ELR (cell line): ENCODE measurements at regions not wholly inside any gene's neighbourhood (a gene's known extent, or its start where the extent isn't known, plus 50 kb on each side); places are given as distances from the start of the nearest gene placed in this dataset.

Experiments used
- DNase-seq: peaks from one replicate; pipeline ENCODE4 v3.0.0-alpha.2; 2015; ENCODE audit warnings: low read depth

DNA sequence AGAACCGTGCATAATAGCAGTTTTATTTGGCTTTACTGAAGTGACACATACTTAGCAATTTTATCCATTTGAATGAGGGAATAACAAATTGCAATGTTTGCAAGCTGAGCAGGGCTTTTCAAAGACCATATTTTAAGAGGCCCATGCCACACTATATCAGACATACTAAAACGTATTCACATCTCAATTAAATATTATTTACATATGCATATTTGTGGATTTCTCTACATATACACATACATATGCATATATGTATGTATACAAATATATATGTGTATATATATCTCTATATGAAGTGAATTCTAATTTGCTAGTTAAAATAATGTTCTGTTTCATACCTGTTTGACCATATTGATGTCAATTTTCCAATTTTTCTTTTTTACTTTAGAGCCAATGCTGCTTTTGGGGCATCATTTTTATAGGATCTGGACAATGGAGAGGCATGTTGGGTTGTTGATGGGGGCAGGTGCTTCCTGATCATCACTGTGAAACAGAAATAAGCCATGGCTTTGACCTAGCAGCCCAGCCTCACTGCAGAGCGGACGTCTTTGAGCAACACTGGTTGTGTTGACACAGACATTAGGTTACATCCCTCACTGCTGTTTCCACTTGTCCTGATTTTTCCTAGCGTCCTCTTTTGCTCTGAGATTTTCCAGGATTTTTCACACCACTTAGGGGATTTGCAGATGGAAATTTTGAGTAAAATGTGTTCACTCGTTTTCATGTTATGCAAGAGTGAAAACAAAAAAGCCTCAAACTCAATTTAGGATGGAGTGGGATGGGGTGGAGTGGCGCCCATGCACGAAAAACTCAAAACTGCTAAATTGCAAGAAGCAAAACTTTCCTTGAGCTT is 56.9 kb downstream of the RDH14 start:
- DNase-seq = no peak

DNA sequence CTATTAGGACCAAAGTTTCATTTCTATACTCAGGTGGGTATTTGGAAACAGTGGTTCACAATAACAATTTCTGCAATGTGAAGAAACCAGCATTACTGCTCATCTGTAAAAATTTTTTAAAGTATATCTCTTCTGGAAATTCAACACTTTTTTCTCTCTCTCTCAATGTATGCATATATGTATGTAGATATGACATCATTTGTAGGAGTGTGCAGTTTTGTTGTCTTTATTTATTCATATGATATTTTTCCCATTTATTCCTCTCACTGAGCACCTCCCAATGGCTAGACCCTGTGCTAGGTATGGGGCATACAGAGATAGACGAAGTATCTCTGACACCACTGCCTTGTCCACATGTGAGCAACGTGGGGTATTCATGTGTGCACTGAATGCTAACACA is 58.3 kb downstream of the RDH14 start:
- no peak for DNase-seq

DNA sequence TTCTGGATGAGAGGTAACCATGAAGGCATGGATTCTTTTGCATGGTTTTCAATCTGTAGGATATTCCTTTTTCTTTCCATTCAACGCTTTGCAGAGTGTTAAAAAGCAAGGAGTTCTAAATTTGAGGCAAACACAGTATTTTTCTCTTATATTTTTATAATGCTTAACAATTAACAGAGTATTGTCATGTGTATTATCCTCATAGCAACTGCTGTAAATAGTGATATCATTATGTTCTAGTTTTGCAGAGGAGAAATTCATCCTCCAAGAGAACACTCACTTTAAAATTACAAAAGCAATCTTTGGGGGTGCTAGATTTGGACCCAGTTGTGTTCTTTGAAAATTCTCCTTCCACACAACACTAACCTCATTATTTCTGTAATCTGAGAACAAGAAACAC is 58.7 kb downstream of the RDH14 start:
- DNase-seq = no peak

DNA sequence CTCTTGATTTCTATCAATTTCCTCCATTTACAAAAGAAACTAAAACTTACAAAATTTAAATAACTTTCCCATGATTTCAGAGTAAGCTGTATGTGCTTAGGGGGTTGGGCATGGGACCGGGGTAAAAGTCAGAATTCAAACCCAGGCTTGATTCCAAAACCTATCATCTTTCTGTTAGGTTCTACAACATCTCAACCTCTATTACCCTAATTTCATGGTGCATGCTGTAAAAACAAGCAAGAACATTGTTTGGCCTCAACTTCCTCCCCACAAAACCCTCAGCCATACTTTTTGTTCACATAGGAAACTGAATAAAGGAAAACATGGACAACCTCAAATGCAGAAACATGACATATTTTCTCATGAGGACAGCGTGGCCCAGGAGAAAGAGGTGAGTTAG is 59.3 kb downstream of the RDH14 start:
- DNase-seq = no peak

DNA sequence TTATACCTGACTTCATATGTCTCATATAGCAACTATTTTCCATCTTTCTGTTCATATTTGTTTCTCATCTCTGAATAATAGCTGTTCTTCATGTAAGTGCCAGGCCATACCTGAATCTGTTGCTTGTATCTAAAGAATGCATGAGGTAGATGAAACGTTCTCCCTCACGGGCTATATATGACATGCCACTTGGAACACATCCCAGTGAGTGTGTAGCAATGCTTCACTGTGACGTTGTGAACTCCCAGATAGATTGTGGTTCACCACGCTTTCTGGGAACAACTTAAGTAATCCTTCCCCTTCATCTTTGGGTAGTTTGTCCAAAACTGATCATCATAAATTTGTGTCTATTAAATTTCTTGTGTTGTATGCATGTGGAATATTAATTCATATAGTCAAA is 60.1 kb downstream of the RDH14 start:
- DNase-seq = peak; percentile 35

DNA sequence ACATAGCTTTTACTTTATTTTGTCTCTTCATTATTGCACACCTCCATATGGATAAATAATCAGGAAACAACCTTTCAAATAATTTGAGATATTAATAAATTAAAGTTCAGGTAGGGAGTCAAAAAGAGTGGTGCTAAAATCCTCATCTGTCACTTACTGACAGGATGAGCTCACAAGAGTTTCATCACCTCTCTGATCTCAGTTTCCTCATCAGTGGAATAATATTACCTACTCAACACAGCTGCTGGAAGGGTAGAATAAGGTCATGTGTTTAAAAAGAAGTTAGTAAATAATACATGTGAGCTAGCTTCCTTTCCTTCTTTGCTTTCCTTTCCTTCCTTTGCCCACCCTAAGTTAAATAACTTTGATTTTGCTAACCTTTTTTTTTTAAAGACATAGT is 61.9 kb downstream of the RDH14 start:
- no peak for DNase-seq

DNA sequence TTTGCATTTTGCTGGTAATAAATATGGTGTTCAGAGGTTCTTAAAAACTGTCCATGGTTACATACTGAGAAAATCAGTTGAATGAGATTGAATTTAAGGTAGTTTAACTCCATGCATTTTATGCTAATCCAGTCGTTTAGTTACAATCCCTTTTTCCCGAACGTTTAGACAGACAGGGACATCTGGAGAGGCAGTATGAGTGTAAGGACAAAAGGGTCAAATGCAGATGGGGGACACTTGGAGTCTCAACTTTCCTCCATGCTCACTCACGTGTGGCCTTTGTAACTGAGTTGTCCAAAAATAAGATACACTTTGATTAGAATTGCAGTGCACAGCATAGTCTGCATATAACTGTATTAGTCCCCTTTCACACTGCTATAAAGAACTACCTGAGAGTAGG is 63.9 kb downstream of the RDH14 start:
- no peak for DNase-seq

DNA sequence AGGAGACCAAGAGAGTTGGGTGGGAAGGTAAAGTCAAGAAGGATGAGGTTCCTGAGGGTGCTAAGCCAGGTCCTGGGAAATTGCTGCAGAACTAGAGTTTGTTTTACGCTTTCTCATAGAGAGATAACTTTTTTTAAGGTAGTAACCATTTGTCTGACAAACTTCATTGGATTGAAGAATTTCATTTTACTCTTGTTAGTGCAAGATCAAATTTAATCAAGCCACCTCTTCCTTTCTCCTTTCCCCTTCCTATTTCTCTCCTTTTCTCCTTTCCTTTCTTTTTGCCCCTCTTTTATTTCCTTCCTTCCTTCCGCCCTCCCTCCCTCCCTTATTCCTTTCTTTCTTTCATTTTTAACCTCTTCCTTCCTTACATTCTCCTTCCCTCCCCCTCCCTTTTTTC is 65.4 kb downstream of the RDH14 start:
- no peak for DNase-seq

DNA sequence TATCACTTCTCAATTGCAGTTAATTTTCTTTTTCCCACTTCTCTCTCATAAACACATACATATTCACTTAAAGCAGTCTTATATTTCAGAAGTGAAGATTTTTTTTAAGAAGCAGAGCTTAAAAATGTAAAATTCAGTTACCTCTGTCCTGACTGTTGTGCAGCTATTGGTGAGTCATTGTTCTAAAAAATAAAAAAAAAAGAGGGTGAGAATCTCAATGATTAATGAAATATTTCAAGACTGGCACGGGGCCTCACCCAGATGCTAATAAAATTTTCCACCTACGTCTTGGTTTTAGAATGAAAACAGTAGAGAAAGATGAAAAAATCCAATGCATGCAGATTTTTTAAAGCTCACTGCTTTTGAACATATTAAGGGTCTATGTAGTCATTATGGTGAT is 67.7 kb downstream of the RDH14 start:
- DNase-seq = no peak

DNA sequence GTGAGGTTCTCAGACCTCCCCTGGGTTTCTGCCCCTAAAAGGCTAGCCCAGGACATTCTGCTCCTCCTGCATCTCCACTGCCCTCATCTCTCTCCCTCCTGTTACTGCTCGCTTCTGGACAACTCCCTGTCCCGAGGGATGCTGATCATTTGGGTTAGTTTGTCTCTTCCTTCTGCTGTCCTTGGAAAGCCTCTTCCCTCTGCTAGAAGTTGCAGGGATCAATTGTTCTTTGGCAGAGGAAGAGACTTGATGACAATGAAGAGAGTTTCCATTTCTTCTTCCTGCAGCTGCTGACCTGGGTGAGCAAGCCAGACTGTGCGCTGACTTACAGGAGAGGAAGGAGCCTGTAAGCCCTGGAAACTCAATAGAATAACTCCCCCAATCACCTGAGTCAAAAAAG is 68.9 kb downstream of the RDH14 start:
- DNase-seq = no peak

DNA sequence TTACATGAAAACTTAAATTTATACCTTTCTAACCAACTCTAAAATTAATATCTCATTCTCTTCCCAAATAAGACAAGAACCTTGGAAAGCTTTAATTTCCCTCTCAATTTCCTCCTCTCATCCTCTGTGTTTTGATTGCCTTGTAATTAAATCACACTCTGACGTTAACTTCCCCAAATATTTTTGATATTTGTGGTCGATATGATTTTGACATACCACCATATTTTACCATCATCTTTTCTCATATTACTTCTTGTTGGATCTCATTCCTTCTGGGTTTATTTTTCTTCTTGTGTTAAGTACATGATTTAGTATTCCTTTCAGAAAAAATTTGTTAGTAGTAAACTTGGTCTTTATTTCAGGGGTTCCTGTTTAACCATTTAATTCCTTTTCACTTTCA is 69.6 kb downstream of the RDH14 start:
- no peak for DNase-seq

DNA sequence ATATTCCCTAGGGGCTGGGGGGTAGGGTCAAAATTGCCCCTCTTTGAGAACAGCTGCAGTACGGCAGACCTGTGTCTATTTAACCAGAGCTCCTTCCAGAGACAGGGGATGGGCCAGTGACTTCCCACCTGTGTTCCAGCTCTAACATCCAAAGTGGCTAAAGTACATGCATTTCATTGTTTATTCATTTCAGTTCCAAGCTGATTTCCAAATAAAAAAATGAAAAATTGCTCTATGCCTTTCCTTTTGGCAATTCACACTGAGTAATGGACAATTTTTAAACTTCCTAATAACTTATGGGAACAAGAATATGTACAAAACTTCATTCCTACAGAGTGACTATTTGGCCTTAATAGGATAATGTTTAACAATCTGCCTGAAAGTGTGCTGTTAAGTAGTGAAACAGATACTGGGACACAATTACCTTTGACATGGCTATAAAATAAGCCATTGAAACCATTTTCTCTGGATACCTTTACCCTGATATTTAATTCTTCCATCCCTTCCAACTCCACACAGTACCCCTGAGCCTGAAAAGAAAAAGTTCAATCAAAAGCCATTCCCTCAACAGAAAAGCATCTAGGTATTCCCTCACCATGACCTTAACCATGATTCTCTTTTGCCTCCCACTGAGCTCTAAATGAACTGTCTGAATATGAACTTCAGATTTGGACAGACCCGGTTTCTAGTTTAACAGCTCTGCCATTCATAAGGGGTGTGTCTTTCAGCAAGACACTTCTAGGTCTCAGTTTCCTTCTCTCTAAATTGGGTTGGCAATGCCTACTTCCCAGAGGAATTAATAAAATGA is 73.1 kb downstream of the RDH14 start:
- no peak for DNase-seq

DNA sequence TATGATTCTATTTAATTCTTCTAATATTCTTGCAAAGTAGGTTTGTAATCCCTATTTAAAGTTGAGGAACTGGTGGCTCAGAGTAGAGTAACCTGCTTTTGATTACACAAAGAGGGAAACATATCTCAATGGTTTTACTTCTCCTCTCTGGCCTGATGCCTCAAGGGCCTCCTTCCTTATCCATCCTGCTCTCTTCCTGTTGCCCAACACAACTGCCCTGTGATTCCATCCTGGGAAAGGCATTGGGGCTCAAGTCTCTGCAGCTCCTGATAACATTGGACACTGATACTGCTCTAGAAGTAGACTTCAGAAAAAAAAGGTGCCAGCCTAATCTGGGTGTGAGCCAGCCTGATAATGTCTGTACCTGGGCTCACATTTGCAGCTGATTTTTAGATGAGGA is 75.8 kb downstream of the RDH14 start:
- no peak for DNase-seq

DNA sequence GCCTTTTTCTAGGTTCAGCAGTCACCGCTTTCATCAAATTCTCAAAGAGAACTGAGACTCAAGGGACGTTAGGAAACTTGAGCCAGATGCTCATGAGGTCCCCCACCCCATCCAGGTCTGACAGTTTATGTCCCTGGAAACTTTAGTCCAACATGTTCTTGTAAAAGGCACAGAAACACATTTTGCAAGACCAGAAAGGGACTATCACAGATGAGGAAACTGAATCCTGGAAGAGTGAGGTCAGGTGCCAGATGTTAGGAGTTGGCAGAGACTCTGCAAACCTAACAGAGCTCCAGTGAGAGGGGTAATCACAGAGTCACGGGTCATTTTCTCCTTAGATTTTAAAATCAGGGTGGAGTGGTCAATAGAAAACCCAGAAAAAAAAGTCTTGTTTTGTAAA is 76.6 kb downstream of the RDH14 start:
- no peak for DNase-seq

DNA sequence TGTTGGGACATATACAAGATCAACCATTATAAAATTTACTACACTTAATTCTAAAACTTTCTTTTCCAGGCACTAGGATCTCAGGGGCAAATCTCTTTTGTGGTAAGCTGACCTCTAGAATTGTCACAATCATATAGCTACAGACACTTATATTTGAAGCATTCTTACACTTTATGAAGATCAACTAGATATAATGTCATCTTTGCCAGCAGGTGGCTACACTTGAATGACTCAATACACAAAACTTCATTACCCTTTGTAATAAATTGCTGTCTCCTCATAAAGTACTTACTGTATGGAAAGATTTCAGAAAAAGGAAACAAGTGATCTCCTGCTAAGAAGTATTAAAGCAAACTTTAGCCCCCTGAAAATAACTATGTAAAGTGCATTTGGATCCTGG is 77.8 kb downstream of the RDH14 start:
- DNase-seq = peak; percentile 30

DNA sequence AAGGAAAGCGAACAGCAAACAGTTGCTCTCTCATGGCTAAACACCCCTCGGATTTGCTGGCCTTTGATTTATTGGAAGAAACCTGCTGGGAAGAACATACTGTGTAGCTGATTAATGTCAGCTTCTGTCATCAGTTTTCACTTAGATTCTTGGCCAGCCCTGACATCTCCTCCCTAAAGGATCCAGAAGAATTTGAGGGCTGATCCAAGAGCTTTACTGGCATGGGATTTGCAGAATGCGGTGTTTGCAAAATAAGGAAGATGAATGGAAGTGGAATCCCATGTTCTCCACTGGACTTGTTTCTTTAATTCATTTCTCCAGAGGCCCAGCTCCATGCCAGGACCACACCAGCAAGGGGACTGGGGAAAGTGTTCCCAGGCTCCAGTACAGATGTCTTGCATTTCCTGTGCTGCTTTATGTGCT is 80.5 kb downstream of the RDH14 start:
- DNase-seq = no peak

DNA sequence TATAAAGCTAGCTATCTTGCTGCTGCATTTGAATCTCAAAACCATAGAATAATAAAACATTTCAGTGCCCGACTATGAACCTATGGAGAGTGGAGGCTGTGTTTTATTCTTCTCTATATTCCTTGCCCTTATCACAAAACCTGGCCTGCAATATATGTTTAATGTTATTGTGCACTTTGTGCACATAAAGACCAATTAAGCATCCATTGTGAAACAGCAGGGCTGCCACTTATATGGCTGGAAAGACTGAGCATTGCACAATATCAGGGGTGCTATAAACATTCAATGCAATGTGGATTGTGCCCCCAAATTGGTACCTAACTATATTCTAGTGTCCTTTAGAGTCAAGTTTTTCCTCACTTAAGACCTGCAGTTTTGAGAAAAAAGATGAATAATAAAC is 83.2 kb downstream of the RDH14 start:
- DNase-seq = no peak

DNA sequence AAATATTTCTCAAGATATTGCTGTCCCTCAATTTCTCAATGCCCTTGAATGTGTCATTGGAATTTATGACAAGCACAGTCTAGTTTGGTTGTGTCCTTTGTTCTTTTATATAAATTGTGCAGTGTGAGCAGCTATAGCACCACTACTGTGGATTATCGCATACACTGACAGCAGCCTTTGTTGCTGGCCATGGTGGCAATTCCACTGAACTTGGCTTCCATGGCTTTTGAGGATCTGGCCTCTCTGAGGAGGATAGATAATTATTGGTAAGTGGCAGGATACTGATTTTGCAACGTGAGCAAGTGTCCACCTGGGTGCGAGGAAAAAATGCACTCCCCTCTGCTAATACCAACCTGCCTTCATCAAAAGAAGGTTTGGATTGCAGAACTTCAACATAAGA is 84.0 kb downstream of the RDH14 start:
- no peak for DNase-seq

DNA sequence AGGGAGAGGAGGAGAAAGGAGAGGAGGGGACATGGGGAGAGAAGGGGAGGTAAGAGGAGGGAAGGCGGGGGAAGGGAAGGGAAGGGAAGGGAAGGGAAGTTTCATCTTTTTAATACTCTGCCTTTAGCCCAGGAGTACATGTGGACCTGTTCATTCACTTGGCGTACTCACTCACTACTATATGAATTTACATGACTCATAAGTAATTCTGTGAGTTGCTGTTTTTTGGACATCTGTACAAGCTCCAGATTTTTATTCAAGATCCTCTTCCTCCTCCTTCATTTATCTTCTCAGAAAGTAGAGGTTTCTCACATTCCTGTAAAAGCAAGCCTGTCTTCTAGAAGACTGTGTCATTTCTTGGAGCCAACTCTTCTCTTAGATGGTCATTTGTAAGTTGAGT is 84.6 kb downstream of the RDH14 start:
- DNase-seq = no peak

DNA sequence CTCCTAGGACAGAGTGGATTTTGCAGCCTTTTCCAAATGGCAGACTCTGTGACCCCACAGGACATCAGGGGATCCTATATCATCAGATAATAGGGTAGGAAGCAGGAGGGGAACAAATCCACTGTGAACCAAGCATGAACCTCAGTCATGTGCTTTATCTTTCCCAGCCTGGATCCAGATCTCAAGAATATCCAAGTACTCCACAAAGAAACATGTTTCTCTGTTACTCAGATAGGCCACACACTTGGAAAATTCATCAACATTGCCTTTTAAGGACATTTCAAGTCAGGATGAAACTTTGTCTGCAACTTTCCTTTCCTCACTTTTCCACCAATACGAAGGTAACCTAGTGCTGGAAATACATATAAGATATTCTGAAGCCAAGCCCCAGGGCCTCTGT is 85.8 kb downstream of the RDH14 start:
- no peak for DNase-seq

DNA sequence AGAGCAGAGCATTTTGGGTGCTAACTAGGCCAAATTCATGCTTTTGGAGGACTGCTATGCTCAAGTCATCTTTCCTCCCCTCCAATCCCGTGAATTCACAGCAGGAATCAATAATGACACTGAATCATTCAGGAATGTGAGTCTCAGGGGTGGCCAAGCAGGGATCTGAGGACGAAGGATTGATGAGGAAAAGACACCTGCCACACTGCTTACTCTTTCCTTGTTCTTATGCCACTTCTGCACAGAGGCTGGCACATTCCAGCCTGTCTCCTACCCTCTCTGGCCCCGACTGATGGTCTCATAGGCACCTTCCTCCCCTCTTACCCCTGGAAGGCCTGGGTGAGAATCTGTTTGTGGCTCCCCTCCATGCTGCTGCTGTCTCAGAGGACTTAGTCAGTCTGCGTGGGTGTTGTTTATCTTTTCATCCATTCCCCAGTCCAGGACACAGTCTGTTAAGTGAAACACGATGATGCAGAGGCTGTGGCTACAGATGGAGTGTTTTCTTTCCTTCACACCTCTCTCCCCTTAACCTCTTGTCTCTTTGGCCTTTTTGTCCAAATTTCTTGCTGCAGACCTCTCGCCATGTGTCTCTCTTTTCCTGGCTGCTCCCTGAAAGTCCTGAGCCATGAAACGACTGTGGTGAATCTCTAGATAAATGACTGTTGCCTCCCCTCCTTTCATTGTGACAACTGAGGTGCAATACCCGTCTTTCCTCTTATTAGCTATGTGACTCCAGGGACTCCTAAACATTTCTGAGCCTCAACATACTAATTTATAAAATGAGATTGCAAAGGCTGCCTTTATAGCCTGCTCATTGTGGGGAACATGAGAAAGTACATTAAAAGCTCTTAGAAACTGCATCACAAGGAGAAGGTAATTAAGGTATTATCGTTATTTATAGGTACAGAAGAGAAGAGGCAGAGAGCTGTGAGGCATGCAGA is 86.9 kb downstream of the RDH14 start:
- peak; percentile 87 for DNase-seq

DNA sequence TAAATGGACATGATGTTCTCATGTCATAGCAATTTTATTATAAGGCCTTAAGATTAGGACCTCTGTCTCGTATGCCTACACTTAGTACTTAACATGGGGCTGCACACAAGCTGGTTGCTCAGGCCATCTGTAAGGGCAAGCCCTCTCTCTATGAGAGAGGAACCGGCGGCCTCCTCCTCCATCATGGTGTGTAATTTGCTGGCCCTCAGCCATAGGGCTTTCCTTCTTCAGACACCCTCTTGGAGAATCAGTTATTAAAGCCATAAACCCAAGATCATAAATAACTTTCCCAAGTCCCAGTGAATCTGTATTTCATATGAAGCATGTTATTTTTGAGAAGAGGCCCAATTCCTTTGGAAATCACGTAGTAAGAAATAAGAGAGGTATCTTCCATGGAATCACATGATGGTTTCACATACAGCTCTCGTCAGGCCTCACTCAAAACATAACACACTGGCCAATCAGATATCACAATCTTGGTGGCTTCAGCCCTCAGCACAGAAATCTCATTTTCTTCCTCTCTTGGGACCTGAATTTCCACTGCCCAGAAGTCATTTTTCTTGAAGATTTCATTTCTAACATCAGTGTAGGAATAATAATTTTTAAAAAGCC is 92.6 kb downstream of the RDH14 start:
- DNase-seq = no peak
